HG03342 (cell line): ENCODE measurements at regions not wholly inside any gene's neighbourhood (a gene's known extent, or its start where the extent isn't known, plus 50 kb on each side); places are given as distances from the start of the nearest gene placed in this dataset.

ENCODE experiments used
- ATAC-seq: cut with Tn5 transposase; IDR thresholded peaks from one replicate; pipeline ENCODE4 v1.9.1; 2021; ENCODE audit warnings: mild to moderate bottlenecking, moderate library complexity; ENCODE audit not compliant: unreplicated experiment

- ATAC-seq, result no peak
Measured at GRCh38 chr11:109998921-109999320, 94.3 kb upstream of the ZC3H12C start.

GRCh38 chr11:110000031-110000502 lies 93.1 kb upstream of the ZC3H12C start:
- ATAC-seq, result peak; percentile 96

GRCh38 chr11:110000850-110001249 lies 92.3 kb upstream of the ZC3H12C start:
- ATAC-seq, result no peak

- no peak for ATAC-seq
Measured at GRCh38 chr11:110003426-110003825, 89.8 kb upstream of the ZC3H12C start.

GRCh38 chr11:110011595-110011994 lies 81.6 kb upstream of the ZC3H12C start:
- ATAC-seq, result no peak

- no peak for ATAC-seq
Measured at GRCh38 chr11:110015695-110016094, 77.5 kb upstream of the ZC3H12C start.

GRCh38 chr11:110019675-110020074 lies 73.5 kb upstream of the ZC3H12C start:
- ATAC-seq, result no peak

- ATAC-seq, result no peak
Measured at GRCh38 chr11:110022548-110022947, 70.6 kb upstream of the ZC3H12C start.

- ATAC-seq, result no peak
Measured at GRCh38 chr11:110023711-110024110, 69.5 kb upstream of the ZC3H12C start.

GRCh38 chr11:110026858-110027626 lies 66.2 kb upstream of the ZC3H12C start:
- ATAC-seq, result peak; percentile 88

GRCh38 chr11:110027627-110028371 lies 65.4 kb upstream of the ZC3H12C start:
- peak; percentile 45 for ATAC-seq

- ATAC-seq, result no peak
Measured at GRCh38 chr11:110028921-110029320, 64.3 kb upstream of the ZC3H12C start.

GRCh38 chr11:110029714-110030113 lies 63.5 kb upstream of the ZC3H12C start:
- no peak for ATAC-seq

- no peak for ATAC-seq
Measured at GRCh38 chr11:110031171-110031570, 62.0 kb upstream of the ZC3H12C start.

GRCh38 chr11:110032259-110032658 lies 60.9 kb upstream of the ZC3H12C start:
- ATAC-seq, result no peak

- no peak for ATAC-seq
Measured at GRCh38 chr11:110032957-110033570, 60.1 kb upstream of the ZC3H12C start.

- no peak for ATAC-seq
Measured at GRCh38 chr11:110034806-110035205, 58.4 kb upstream of the ZC3H12C start.

GRCh38 chr11:110035357-110035756 lies 57.8 kb upstream of the ZC3H12C start:
- no peak for ATAC-seq

- no peak for ATAC-seq
Measured at GRCh38 chr11:110038201-110038600, 55.0 kb upstream of the ZC3H12C start.
